Mesodermal cell (in vitro differentiated cells): ENCODE measurements at regions not wholly inside any gene's neighbourhood (a gene's known extent, or its start where the extent isn't known, plus 50 kb on each side); places are given as distances from the start of the nearest gene placed in this dataset.
A peak's percentile ranks its signal among the peaks of the same experiment; 100 is the strongest.
"Not testable (repeated sequence)": the region's sequence is repeated elsewhere in the genome, so short reads cannot be mapped to it uniquely, and the experiment has no call there.

Experiments used
- H3K27ac ChIP-seq: 2 replicates; pipeline ENCODE4 v1.7.0; 2013; ENCODE audit warnings: mild to moderate bottlenecking, low read depth, low read length, moderate library complexity; ENCODE audit not compliant: severe bottlenecking
- H3K36me3 ChIP-seq: 2 replicates; pipeline ENCODE4 v1.7.1; 2013; ENCODE audit warnings: mild to moderate bottlenecking, low read length, moderate library complexity; ENCODE audit not compliant: control insufficient read depth, insufficient read depth
- H3K4me1 ChIP-seq: one replicate; pipeline ENCODE4 v1.7.1; 2013; ENCODE audit warnings: mild to moderate bottlenecking, low read length; ENCODE audit not compliant: insufficient read depth, control insufficient read depth, poor library complexity, severe bottlenecking
- H3K4me3 ChIP-seq: 2 replicates; pipeline ENCODE4 v1.7.0; 2013; ENCODE audit warnings: low read length, control low read depth, mild to moderate bottlenecking; ENCODE audit not compliant: insufficient read depth, poor library complexity, severe bottlenecking; ENCODE audit errors: extremely low read depth
- H3K9me3 ChIP-seq: 2 replicates; pipeline ENCODE4 v1.7.1; 2013; ENCODE audit warnings: mild to moderate bottlenecking, low read length, moderate library complexity; ENCODE audit not compliant: control insufficient read depth
- WGBS, 2 experiments: methylation state at CpG; one replicate each; pipeline ENCODE4 v1.1.5; 2013; ENCODE audit warnings: missing lambda C conversion rate in 2 of 2; ENCODE audit not compliant: insufficient coverage in 2 of 2; 5-methylcytosine and 5-hydroxymethylcytosine counted together

- H3K27ac ChIP-seq: no peak overlapping the region
- H3K36me3 ChIP-seq: no peaks in the 10 kb centered on the region
- H3K4me3 ChIP-seq: no peak overlapping the region
- H3K4me1 ChIP-seq: no peaks in the 10 kb centered on the region
- no peaks in the 10 kb centered on the region for H3K9me3 ChIP-seq
- no CpG with 5 or more reads among the region's 2 CpGs for WGBS, 2 experiments
Observed at GRCh38 chr13:86881390-86881789, 789.8 kb upstream of the SLITRK5 start.

DNA sequence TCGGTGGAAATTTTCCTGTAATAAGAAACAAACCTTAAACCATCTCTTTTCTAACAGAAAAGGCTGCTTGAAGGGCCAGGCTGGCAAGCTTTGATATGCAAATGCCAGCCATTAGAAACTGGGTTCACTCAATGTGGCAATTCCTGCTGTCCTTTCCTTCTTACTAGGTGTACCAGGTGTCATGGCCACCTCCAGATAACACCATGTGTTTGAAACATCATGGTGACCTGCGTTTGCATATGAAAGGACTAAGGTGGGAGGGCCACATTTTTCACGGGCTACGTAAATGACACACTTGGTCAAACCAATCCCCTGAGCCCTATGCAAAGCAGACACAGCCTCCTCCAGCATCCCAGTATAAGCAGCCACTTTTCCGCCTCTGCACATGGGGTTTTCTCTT is 789.1 kb upstream of the SLITRK5 start:
- Histone ChIP-seq H3K36me3 (no peaks in the 10 kb centered on the region), H3K4me1 (no peaks in the 10 kb centered on the region), H3K4me3 (no peak overlapping the region), H3K9me3 (no peaks in the 10 kb centered on the region), H3K27ac (no peak overlapping the region)
- 47 to 67% methylated on average over 4 of the region's 5 CpGs for WGBS, 2 experiments

DNA sequence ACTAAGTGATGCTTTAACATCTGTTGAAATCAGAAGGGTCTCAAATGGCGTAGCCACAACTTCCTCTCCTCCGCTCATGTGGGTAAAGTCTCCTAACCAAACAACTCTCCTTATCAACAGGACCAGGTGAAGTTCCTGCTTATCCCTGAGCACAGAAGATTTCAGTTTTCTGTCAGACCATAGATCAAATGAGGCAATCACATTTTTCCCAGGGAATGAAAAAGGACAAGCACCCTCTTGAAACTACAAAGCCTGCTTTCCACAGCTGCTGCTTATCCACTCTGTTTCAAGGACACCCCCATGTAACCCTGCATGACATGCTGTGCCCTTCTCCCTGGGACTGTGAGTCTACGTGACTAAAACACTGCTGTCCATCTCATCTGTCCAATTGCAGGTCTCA is 788.3 kb upstream of the SLITRK5 start:
- Histone ChIP-seq H3K36me3 (no peaks in the 10 kb centered on the region), H3K4me3 (no peak overlapping the region), H3K9me3 (no peaks in the 10 kb centered on the region), H3K27ac (no peak overlapping the region), H3K4me1 (no peaks in the 10 kb centered on the region)
- WGBS, 2 experiments: 100% methylated on average over 2 to 3 of the region's 3 CpGs

- no peak overlapping the region for H3K27ac ChIP-seq
- no peaks in the 10 kb centered on the region for H3K4me1 ChIP-seq
- H3K36me3 ChIP-seq: no peaks in the 10 kb centered on the region
- WGBS, 2 experiments: no CpG with 5 or more reads among the region's 3 CpGs
- H3K4me3 ChIP-seq: no peak overlapping the region
- H3K9me3 ChIP-seq: no peaks in the 10 kb centered on the region
Observed at GRCh38 chr13:86892330-86892729, 778.8 kb upstream of the SLITRK5 start.

DNA sequence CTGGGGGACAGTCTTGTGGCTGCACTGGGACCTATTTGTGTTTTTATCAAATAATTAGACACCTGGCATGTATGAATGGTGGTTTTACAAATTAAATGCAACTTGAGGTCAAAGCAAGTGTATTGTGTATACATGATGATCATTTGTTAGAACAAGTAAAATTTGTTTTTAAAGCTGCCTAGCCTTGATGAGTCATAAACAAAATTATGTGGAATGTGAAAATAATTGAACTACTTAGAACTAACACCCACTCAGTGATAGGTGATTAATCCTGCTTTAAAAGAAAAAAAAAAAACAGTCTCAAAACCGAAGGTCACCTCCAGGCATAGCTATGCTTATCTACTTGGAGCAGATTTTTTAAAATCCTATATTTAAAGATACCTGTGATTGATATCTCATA is 770.3 kb upstream of the SLITRK5 start:
- no CpG with 5 or more reads among the region's 1 CpG for WGBS, 2 experiments
- no peaks in the 10 kb centered on the region for H3K9me3 ChIP-seq
- no peak overlapping the region for H3K27ac ChIP-seq
- H3K4me3 ChIP-seq: no peak overlapping the region
- peaks cover under 1% of the 10 kb centered on the region for H3K4me1 ChIP-seq
- no peaks in the 10 kb centered on the region for H3K36me3 ChIP-seq

- WGBS, 2 experiments: no CpG with 5 or more reads among the region's 7 CpGs
- Histone ChIP-seq H3K4me3 (no peak overlapping the region), H3K9me3 (no peaks in the 10 kb centered on the region), H3K4me1 (peaks cover 4% of the 10 kb centered on the region), H3K27ac (peak overlapping the region; percentile 55), H3K36me3 (no peaks in the 10 kb centered on the region)
Observed at GRCh38 chr13:86906127-86906874, 764.9 kb upstream of the SLITRK5 start.

GRCh38 chr13:86907156-86907555 is 764.0 kb upstream of the SLITRK5 start:
- no CpG with 5 or more reads among the region's 2 CpGs for WGBS, 2 experiments
- no peak overlapping the region for H3K4me3 ChIP-seq
- no peak overlapping the region for H3K27ac ChIP-seq
- H3K4me1 ChIP-seq: peaks cover 4% of the 10 kb centered on the region
- H3K36me3 ChIP-seq: no peaks in the 10 kb centered on the region
- no peaks in the 10 kb centered on the region for H3K9me3 ChIP-seq

DNA sequence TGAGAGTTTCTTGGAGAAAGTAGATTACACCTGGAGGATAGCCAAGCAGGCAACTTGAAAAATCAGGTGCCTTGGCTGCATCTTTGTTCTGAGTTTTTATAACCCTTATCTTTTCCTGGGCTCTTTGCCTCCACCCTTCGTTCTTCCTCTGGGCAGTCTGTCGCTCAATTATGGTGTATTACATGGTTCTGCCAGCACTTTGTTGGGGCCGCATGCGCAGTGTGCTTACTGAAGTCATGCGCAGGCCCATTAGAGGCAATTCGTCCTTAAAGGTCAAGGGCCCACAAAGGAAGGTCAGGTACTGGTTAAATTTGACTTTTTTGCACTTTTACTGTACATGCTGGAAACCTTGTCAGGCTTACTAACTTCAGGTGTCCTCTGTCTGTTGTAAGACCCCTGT is 761.9 kb upstream of the SLITRK5 start:
- Histone ChIP-seq H3K27ac (no peak overlapping the region), H3K9me3 (no peaks in the 10 kb centered on the region), H3K4me1 (peaks cover 4% of the 10 kb centered on the region), H3K4me3 (no peak overlapping the region), H3K36me3 (no peaks in the 10 kb centered on the region)
- 93 to 96% methylated on average over 3 to 4 of the region's 6 CpGs for WGBS, 2 experiments

DNA sequence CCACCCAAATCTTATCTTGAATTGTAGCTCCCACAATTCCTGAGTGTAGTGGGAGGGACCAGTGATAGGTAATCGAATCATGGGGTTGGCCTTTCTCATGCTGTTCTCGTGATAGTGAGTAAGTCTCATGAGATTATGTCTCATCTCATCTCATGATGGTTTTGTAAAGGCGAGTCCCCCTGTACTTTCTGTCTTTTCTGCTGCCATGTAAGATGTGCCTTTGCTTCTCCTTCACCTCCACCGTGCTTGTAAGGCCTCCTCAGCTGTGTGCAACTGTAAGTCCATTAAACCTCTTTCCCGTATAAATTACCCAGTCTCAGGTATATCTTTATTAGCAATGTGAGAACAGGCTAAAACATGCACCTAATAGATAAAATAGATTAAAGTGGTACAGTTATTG is 756.4 kb upstream of the SLITRK5 start:
- Histone ChIP-seq H3K36me3 (no peaks in the 10 kb centered on the region), H3K27ac (no peak overlapping the region), H3K4me1 (no peaks in the 10 kb centered on the region), H3K9me3 (no peaks in the 10 kb centered on the region), H3K4me3 (no peak overlapping the region)
- WGBS, 2 experiments: 86 to 93% methylated on average over 2 to 3 of the region's 5 CpGs

- not testable (repeated sequence) for H3K36me3 ChIP-seq, H3K4me1 ChIP-seq, H3K9me3 ChIP-seq, H3K4me3 ChIP-seq, H3K27ac ChIP-seq
- WGBS, 2 experiments: 100% methylated on average over 9 of the region's 10 CpGs; no CpG with 5 or more reads in 1 of the 2 experiments
Observed at GRCh38 chr13:86917438-86917837, 753.7 kb upstream of the SLITRK5 start.

DNA sequence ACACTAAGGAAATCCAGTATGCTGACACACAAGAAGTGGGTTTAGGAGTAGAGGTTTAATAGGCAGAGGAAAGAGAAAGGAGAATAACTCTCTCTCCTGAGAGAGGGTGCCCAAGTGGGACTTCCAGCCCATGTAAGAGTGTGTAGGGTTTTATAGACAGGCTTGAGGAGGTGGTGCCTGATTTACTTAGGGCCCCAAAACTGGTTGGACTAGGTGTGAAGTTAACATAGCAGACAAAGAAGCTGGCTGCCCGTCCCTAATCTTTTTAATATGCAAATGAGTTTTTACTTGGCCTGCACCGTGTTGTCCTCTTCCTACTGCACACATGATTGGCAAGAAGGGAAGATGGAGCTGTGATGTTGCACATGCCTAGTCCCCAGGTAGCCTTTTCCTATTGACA is 752.5 kb upstream of the SLITRK5 start:
- Histone ChIP-seq H3K4me3 (no peak overlapping the region), H3K9me3 (no peaks in the 10 kb centered on the region), H3K27ac (no peak overlapping the region), H3K36me3 (no peaks in the 10 kb centered on the region), H3K4me1 (no peaks in the 10 kb centered on the region)
- 65 to 100% methylated on average over 1 to 2 of the region's 2 CpGs for WGBS, 2 experiments
